GM19438 (cell line): ENCODE measurements at regions not wholly inside any gene's neighbourhood (a gene's known extent, or its start where the extent isn't known, plus 50 kb on each side); places are given as distances from the start of the nearest gene placed in this dataset.

ENCODE experiments used
- ATAC-seq: cut with Tn5 transposase; IDR thresholded peaks from one replicate; pipeline ENCODE4 v1.9.1; 2021; ENCODE audit warnings: low read depth; ENCODE audit not compliant: unreplicated experiment

DNA sequence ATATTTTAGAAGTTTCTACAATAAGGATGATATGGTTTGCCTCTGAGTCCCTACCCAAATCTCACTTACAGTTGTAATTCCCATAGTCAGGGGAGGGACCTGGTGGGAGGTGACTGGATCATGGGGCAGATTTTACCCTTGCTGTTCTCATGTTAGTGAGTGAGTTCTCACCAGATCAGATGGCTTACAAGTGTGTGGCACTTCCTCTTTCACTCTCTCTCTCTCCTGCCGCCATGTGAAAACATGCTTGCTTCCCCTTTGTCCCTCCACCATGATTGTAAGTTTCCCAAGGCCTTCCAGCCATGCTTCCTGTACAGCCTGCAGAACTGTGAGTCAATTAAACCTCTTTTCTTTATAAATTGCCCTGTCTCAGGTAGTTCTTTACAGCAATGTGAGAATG lies 527.5 kb upstream of the ID4 start:
- ATAC-seq: no peak

DNA sequence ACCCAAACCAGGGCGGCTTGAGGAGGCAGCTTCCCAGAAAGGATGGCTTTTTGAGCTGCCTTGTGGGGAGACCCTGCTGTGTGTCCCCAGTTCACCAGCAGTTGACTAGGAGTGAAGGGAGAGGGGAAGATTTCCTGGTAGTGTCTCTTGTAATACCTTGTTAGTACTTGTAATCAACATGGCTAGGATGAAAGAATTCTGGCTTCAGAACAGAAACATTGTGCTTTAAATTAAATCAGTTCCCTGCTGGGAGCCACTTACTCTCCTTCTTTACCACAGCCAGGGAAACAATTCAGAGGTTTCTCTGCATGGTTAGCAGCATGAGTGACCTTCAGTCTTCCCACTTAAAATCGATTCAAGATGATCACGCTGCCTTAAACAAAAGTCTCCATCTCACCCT lies 525.4 kb upstream of the ID4 start:
- ATAC-seq: no peak

DNA sequence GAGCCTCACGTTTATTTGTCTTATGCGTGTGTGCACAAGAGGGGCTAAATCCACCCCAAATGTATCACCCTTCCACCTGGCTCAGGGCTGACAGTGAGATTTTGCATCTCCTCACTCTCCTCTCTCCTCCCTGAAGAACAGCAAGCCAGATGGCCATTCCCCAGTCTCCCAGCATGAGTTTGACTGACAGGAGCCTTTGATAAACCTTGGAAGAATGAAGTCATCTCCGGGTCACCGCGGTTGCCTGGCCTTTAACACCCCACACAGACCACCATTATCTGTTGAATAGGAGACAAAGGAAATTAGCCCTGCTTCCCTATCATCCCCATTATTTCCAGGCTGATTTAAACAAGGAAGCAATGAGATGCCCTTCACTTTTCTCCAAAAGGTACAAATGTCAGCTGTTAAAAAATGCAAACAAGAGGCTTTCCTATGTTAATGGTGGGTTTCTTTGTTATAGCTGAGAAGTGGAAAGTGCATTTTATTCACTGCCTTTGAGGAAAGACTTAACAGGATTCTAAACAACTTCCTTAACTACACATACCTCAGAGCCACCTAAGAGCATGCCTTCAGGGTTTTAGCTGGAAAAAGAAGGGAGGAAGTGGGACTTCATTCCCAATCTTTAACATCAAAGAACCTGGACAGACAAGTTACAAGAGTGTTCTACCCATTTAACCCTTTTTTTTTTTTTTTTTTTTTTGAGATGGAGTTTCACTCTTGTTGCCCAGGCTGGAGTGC lies 524.8 kb upstream of the ID4 start:
- ATAC-seq: no peak

DNA sequence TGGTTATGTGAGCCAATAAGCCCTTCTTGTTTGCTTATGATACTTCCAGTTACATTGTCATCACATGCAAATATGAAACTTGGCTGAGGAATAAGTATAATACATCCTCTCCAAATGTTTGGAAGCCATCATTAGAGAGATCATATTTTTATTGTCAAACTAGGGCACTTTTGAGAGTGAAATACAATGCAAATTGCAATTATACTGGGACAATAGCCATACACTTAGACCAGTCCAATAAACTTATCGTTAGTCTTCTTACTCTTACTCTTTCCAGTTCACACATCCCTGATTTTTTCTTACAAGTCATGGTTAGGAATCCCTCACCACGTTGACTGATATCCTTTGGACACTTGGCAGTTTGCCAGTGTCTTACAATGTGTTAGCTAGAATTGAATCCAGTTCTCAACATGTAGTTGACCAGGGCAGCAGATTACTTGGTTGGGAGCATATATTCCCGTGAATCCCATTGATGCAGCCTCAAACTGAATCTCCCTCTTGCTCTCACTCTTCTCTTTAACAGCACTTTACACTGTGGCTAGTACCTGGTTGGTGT lies 519.7 kb upstream of the ID4 start:
- no peak for ATAC-seq

DNA sequence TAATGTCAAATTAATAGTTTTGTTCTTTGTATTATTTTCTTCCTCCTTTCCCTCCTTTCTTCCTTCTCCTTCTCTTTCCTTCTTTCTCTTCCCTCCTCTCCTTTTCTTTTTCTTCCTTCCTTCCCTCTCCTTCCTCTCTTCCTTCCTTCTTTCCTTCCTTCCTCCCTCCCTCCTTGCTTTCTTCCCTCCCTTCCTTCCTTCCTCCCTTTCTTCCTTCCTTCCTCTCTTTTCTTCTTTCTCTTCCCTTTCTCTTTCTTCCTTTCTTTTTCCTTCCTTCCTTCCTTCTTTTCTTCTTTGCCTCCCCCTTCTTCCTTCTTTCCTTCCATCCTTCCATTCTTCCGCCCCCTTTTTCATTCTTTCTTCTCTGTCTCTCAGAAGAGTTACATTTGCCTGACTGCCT lies 518.2 kb upstream of the ID4 start:
- ATAC-seq: no peak

DNA sequence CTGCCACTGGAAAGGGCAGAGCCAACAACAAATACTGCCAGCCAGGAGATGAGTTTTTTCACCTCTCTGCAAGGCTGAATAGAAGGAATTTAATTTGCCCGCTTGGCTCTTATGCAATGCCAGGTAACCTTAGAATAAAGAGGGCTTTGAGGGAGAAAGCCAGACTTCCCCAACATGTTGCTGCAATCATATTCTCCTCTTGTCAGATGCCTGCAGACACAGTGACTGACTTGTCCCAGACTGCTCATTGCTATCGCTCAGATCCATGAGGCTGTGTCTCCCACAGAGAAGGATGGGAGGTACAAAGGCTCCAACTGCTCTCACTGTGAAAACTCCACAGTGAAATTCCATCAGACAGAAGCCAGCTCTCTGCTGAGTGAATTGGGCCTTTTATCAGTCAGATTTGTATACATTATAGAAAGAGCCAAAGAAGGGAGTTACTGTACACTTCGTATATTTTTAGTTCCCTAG lies 517.0 kb upstream of the ID4 start:
- ATAC-seq: no peak

DNA sequence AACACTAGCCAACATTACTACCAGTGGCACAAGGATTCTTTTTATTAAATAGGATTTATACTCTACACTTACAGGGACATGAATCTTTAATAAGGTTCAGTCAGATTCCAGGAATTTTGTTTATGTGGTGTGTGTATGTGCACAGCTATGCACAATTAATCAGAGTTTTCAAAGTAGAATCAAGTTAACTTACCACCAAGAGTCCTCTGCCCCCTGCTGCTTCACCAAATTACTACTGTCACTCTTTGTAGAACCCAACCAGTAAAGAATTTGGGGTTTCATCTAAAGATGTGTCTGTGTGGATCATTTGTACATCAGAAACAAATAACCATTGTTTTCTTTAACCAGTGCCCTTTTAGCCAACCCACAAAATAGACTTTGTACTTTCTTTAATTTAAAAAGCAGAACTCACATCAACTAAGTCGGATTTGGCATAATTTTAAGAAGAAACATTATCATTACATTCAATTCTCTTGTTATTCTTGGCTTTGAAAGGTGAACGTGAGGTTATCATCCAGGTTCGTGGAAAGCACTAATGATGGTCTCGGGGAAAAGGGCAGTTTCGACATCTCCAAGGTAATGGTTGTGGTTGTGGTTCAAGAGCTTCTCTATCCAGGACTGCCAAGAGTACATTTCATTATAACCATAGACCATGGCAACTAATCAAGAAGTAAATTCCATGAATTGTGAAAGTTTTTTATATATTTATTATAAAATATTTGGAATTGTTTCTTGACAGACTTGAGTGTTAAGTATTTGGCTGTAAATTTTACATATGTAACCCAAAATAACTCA lies 514.3 kb upstream of the ID4 start:
- no peak for ATAC-seq

DNA sequence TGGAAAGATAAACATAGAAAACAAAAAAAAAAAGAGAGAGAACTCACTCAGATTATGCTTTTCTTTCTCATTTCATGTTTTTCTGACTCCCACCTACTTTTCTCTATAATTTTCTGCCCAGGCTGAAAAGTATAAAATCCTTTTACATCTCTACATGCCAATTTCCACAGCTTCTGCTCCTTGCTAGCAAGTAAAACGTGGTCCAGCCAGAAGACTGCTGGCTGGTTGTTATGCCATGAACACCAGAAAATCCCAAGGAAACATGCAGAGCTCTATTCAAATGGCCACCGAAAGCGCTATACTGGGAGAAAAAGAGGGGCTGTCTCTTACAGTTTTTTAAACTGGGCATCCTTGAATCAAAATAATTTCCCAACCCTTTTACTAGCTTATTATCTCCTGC lies 512.8 kb upstream of the ID4 start:
- no peak for ATAC-seq

DNA sequence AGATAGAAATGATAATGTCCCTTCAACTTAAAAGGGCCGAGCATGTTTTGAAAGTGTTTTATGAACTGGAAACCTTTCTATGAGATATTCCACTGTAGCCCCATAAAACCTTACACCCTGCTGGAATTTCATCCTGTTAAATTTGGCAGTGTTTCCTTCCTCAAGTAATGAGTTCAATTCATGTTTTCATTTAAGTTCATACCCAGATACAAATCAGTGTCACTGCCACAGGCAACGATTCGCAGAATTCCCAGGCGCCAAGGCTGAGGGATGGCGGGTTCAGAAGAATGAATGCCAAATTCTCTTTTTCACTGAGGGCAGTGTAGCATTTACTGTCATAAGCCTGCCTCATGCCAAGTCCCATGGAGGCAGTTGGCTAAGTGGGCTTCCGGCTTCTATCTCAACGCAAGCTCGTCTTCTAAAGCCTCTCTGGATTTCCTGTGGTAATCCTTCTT lies 511.8 kb upstream of the ID4 start:
- no peak for ATAC-seq

DNA sequence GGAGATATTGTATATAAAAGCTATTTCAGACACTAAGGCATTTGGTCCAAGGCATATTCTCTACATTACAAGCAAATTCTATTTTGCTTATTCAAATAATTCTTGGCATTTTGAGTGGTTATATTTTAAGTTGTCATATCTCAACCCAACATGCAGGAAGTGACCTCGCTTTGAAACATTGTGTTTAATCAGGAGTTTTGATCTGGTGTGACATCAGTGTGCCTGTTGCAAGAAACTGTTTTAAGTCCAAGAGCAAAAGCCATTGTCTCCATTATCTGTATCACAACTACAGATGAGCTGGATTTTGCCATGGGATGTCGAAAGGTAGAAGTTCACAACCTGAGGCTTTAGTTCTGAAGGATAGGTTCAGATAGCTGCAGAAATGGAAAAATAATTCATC lies 509.9 kb upstream of the ID4 start:
- ATAC-seq: no peak

DNA sequence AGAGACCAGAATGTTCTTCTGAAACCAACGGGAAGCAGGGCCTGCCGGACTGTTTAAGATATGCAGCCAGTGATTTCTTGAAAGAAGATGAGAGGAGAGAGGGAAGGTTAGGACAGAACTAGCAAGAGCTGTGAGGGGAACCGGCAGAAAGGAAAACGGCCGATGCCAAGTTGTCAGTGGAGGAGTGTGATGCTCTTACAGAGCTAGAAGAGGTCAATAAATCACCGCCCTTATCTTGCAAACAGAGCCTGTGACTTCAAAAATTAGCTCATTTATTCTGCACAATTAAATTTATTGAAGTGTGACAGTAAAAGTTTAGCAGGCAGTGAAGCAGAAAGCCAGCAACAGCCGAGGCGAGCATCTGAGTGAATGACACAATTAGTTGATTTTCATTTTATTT lies 509.5 kb upstream of the ID4 start:
- ATAC-seq: no peak

DNA sequence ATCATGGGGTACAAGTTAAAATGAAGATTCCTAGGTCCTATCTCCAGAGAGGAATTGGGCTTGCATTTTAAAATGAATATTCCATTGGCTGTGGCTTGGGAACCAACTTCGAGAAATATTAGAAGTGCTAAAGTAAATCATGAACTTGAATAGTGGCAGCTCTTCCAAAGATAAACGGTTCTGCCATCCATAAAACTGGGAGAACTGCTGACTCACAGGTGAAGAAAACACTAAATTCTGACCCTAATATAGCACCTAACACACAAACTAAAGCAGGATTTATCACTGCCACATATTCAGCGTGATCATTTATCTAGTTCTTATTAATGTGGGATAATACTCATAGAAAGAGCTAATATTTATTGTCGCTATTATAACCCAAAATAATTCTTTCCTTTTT lies 508.1 kb upstream of the ID4 start:
- no peak for ATAC-seq

DNA sequence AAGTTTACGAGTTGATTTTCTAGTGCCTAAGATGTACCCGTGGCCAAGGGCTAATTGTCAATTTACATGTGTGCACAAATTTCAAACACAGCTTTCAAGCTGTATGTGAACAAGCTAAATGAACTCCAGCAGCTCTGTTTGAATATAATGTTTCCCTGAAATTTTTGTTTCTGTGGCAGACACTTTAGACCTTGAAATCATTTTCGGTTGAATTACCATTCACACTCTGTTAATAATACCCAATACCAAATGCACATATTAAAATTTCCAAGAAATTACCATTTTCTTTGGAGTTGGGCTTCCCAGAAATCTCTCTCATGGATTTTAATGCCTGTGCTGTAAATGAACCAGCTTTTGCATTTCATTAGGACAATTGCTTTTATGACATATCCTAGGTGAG lies 506.1 kb upstream of the ID4 start:
- no peak for ATAC-seq

DNA sequence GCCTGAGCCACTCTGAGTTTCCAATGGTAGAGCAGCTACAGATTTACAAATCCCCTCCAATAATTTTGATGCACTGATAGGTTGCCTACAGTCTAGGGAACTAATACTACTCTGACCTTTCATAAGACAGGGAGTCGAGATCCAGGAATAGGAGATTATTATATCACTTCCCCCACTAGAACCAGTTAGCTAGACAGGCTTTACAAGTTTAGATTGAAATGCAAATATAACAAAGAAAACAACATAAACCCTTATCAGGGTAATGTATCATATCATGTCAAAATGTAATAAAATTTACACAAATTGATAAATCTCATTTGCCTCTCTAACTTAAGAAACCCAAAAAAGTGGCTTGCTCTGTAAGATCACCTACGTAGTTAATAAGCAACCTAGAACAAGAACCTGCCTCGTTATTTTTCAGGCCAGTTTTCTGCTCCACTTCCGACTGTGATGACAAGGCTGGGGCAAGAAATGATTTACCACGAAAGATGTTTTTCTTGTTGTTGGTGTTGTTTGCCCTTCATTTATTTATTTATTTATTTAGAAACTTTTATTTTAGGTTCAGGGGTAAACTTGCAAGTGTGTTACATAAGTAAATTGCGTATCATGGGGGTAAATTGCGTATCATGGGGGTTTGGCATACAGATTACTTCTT lies 504.2 kb upstream of the ID4 start:
- no peak for ATAC-seq

DNA sequence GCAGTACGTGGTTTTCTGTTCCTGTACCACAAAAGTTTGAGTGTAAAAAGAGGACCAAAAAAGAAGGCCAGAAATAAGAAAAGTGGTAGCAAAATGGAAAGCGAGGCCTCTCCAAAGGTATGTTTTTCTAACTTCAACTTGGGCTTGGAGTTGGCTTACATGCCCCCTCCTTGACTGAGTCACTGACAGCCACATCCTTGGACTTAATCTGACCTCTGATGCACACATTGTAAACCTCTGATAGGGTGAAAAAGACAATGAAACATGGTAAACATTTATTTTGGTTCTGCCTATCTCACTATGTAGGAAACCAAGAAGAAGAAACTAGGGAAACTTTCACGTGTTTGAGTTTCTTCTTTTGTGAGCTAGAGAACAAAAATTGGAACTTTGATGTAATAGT lies 503.2 kb upstream of the ID4 start:
- ATAC-seq: no peak

DNA sequence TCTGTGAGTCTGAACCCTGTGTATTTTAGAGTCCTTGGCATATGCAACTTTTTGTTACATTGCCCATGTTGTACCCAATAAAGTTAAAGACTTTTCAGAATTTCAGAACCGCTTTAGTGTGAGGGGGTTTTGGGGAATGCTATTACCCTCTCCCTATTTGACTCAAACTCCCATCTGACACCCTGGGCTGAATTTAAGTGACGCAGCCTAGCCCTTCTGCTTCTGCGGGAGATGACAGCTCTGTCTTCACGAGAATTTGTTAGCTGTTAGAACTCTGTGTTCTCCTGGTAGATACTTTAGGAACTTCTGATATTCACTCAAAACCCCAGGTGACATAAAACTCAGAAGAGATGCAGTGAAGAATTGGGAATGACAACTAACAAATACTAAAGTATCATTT lies 500.6 kb upstream of the ID4 start:
- no peak for ATAC-seq

DNA sequence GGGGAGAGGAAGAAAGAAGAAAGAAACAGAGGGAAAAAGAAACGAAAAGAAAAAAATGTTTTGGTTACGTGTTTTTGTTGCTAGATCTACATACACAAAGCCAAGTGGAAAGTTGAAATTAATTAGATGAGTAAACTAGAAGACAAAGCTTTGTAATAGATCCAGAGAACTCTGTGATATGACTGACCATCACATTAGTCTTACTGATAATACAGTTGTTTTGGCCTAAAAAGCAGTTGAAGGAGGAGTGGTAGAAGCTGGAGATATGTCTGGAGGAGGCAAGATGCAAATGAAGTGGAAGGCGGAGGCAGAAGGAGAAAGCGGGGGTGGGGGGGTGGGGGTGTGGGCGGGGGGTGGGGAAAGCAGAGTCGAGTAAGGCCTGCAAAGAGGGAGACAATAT lies 500.1 kb upstream of the ID4 start:
- ATAC-seq: no peak

DNA sequence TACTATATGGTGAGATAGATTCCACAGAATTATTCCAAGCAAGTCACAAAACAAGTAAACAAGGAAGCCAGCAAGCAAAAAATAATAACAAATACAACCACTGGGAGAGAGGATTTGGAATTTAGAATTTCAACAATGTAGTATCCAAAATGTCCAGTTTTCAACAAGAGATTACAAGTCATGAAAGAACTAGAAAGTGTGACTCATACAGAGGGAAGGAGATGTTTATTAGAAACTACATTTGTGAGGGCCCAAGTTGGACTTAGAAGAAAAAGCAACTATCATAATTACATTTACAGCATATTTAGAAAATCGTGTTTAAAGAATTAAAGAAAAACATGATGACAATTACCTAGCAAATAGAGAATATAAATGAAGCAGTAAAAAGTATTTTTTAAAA lies 494.6 kb upstream of the ID4 start:
- ATAC-seq: no peak

DNA sequence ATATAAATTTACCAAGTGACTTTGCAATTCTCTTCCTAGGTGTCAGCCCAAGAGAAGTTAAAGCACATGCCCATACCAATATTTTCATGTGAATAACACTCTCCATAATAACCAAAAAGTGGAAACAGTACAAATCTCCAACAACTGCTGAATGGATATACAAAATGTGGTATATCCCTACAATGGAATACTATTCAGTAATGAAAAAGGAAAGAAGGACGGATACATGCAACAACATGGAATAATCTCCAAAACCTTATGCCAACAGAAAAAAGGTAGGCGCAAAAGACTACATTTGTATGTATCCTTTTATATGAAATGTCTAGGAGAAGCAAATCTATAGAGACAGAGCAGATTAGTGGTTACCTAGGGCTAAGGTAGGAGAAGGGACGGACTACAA lies 487.7 kb upstream of the ID4 start:
- no peak for ATAC-seq

DNA sequence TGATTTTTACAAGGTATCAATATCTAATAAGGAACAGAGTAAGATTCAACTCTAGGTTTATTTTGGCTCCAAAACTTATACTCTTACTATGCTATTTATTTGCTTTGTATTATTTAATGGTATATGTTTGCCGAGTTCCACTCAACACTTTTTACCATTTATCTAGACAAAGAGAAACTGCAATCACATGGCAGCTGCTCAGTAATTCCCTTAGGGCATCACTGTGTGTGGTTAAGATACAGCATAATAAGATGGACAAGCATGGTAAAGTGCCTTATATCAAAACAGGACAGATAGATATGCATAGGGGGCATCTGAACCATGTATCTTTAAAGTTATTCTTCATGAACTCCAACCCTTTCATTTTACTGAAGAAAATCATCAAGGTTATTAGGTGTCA lies 483.0 kb upstream of the ID4 start:
- ATAC-seq: no peak

DNA sequence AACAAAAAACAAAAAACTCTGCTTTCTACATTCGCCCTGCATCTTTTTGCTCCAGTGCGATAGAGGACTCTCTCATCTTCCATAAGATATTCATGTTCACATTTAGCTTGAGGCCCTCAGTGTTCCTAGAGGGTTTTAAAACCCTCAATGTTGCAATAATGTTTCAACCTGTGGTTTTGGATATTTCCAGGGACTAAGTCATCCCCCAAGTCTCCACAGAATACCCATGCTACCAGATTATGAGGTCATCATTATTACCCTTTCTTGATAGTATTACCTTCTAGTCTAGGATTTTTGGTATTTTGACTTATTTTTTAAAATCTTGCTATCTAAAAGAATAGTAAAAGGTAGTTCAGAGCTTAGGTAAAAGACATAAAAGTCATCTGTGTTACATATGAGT lies 480.5 kb upstream of the ID4 start:
- ATAC-seq: no peak
